HG02610 (cell line): ENCODE measurements at regions not wholly inside any gene's neighbourhood (a gene's known extent, or its start where the extent isn't known, plus 50 kb on each side); places are given as distances from the start of the nearest gene placed in this dataset.
"Not testable (repeated sequence)": the region's sequence is repeated elsewhere in the genome, so short reads cannot be mapped to it uniquely, and the experiment has no call there.

ENCODE experiments used
- ATAC-seq: cut with Tn5 transposase; IDR thresholded peaks from one replicate; pipeline ENCODE4 v1.9.1; 2021; ENCODE audit warnings: mild to moderate bottlenecking, moderate library complexity; ENCODE audit not compliant: unreplicated experiment

DNA sequence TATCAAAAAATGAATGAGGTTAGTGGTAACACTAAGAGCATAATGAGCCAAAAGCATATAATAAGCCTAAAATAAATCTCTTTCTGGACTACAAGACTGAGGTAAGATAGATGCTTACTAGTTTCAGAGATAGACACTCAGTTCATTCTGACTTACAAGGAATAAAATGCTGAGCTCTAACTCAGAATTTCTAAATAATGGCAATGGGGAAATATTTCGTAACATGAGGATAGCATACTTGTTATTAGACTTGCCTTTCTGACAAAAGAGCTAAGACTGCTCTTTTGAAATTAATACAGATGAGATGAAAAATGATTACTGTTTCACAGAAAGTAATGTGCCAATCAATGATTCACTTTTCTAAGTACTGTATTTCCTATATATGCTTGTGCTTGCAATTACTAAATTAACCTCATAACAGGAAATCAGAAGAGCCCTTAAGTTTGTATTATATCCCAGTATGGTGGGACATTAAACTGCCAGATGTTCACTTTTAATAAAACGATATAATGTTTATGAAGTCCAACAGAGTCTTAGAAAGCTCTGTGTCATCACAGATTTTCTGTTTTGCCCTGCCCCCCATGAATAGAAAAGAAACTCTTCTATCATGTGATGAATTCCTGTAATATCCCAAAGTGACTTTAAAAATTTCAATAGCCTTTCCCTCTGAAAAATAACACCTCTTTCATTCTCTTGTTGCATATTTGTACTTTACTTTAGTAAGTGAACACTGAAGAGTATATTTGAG, 2771.0 kb upstream of the PCDH20 start:
- no peak for ATAC-seq

GRCh38 chr13:64186071-64186470, 2770.4 kb upstream of the PCDH20 start:
- no peak for ATAC-seq

DNA sequence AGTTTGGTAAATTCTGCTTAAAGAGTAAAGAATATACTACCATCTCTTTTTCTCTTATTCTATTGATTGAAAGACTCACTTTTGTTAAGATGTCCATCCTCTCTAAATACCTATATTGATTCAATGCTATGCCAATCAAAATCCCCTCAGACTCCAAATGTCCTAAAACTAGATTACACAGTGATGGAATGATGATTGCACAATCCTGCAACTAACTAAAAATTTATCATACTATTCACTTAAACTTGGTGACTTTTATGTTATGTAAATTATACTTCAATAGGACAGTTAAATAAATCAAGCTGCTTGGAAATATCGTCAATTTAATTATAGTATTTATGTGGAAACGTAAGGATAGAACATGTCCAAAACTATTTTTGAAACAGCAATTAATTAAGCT, 2765.1 kb upstream of the PCDH20 start:
- no peak for ATAC-seq

GRCh38 chr13:64165826-64166225, 2750.2 kb upstream of the PCDH20 start:
- ATAC-seq = no peak

DNA sequence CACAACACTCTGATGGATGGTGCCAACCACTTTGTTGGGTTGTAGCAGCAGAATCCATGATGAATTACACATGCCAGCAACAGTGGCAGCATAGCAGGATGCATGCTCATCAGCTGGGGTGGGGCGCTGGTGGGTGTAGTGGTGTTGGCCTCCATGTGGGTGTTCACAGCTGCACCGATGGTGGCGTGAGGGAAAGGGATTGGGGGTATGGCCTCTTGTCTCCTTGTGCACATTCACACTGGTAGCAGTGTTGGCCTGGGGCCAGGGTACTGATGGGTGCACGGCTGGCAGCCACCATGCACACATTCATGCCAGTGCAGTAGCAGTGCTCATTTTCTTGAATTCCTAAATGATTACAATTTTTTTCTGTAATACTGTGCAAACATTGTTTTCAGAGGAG, 2748.8 kb upstream of the PCDH20 start:
- ATAC-seq = no peak

DNA sequence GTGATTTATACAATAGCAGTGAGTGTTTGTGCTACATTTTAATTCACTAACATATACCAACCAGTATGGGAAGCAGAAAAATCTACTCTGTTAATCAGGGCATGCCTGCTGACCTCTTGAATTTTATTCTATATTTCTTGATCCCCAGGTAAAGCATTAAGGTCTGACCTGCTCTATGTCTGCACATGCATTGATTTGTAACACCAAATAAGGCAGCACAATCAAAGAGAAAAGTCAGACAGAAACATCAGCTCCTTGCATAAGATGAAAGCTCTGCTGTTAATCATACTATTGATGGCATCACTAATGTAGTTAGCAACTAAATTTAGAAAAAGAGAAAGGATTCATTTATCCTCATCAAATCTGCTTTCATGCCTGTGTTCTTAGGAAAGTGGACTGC, 2744.8 kb upstream of the PCDH20 start:
- ATAC-seq = no peak

DNA sequence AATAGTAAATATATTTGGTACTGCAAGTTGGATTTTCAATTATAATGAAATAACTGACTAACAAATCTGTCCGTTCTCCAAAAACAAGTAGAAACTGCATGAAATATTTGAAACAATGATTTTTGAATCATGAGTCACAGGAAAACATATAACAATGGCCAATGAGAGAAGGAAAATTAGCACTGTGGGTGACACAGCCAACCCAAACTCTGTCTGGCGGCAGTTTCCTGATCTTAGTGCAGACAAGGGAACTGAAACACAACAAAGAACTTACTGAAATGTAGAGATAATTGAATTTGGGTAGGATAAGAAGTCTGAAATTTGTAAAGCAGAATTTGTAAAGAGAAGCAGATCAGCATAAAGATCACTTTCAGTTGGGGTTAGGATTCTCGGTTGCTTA, 2743.3 kb upstream of the PCDH20 start:
- ATAC-seq = no peak

DNA sequence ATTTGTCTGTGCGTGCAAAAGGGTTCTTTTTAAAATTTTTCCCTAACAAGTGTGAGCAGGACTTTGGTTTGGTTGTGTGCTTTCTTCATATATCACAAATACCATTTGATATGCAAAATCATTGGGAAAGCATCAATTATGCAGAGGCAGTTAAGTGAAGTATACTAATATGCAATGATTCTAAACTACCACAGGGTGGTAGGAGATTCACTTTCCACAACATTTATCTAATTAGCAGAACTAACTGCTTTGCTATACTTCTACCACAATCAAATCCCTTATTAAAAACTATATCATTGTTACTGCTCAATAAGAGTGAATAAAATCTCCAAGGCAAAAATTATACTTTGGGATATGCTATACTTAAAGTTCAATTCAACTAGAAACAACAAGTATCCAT, 2738.9 kb upstream of the PCDH20 start:
- ATAC-seq = no peak

DNA sequence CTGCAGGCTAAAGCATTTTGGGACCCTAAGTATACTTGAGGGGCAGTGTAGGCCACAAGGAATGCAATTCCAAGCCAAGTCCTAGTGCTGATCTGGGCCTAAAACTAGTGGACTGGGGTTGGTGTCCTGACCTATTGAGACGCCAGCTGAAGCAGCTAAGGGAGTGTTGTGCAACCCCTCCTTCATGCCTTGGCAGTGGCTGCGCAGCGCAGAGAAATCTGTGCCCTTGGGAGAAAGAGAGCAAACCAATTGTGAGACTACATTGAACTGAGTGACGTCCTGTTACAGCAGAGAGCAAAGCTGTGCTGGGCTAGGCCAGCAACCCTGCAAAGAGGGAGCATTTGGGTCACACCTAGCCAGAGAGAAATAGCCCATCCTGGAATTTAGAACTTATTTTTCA, 2715.0 kb upstream of the PCDH20 start:
- ATAC-seq = no peak

DNA sequence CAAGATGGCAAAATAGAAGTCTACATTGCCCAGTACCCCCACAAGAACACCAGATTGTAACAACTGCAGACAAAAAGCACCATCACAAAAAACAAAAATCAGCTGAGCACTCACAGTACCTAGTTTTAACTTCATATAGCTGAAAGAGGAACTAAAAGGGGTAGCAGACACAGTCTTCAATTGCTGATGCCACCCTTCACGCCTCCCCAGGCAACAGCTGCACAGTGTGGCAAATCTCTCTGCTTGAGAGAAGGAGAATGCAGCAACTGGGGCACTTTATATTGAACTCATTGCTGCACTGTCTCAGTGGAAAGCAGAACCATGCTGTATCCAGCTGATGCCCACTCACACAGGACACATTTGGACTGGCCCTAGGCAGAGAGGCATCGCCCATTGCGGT, 2714.5 kb upstream of the PCDH20 start:
- no peak for ATAC-seq

DNA sequence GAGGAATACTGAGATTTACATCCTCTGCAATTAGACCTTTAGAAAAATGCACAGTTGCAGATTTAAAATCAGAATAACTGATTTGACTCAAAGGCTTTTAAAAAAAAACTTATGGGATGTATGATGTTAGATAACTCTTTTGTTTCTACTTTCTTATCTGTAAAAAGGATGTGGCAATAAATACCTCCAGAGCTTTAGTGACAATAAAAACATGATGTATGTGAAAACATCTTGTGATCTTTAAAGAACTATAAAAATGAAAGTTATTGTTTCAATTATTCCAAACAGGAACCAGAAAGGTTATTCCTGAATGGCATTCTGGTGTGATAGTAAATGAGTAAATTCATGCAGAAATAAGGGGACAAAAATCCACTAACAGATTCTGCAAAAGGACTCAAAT, 2712.2 kb upstream of the PCDH20 start:
- no peak for ATAC-seq

- ATAC-seq = no peak
Measured at GRCh38 chr13:64127192-64127591, 2711.5 kb upstream of the PCDH20 start.

- ATAC-seq = not testable (repeated sequence)
Measured at GRCh38 chr13:64121023-64121709, 2705.5 kb upstream of the PCDH20 start.

DNA sequence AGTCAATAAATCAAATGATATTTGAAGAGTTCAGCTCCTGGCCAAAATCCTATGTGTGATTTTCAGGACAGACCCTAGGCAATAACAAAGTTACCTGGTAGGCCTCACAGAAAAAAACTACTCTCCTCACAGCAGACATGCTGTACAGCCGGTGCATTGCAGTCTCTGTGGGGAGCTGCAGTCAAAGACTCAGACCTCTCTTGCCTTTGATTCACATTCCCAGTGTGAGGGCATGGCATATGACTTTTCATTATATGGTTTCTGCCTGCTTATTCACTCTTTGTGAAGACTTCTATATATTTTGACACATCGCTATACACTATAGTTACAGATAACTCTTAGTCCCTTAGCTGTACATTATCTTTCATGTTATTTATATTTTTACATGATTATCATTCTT, 2684.3 kb upstream of the PCDH20 start:
- ATAC-seq = no peak

DNA sequence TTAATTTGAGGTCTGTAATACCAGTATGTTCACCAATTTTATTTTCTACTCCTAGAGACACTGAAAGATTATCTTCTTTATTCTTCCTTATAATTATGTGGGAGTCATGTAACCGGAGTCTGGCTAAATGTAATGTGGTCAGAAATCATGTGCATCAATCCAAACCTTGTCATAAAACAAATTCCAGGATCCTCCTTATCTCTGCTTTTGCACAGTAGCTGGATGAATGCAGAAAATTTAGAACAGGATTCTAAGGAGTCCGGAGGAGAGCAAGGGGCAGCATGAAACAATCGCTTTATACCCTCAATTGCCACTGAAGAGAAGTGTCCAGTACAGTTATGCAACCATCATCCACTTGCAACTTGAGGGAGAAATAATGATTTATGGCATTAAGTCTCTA, 2674.7 kb upstream of the PCDH20 start:
- ATAC-seq = no peak

- no peak for ATAC-seq
Measured at GRCh38 chr13:64088491-64088890, 2672.8 kb upstream of the PCDH20 start.

DNA sequence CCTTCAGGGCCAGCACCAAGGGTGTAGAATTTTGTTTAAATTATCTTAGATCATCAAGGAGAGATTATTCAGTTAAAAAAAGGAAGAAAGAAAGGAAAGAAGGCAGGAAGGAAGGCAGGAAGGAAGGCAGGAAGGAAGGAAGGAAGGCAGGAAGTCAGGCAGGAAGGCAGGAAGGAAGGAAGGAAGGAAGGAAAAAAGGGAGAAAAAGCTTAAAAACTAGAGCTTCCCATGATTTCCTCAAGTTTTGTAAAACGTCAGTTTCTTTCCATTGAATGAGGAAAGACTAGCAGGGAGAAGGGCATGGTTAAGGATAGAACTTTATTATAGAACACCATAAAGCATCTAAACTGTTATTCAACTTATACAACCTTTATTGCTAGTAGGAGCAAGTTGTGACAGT, 2672.0 kb upstream of the PCDH20 start:
- no peak for ATAC-seq

GRCh38 chr13:64083811-64084210, 2668.2 kb upstream of the PCDH20 start:
- no peak for ATAC-seq

DNA sequence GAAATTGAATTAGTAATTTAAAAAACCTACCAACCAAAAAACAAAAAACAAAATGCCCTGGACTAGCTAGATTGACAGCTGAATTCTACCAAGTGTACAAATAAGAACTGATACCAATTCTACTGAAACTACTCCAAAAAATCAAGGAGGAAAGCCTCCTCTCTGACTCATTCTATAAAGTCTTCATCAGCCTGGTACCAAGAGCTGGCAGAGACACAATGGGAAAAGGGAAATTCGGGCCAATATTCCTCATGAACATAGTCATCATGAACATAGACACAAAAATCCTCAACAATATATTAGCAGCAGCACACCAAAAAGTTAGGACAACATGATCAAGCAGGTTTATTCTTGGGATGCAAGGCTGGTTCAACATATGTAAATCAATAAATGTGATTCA, 2667.7 kb upstream of the PCDH20 start:
- ATAC-seq = no peak

DNA sequence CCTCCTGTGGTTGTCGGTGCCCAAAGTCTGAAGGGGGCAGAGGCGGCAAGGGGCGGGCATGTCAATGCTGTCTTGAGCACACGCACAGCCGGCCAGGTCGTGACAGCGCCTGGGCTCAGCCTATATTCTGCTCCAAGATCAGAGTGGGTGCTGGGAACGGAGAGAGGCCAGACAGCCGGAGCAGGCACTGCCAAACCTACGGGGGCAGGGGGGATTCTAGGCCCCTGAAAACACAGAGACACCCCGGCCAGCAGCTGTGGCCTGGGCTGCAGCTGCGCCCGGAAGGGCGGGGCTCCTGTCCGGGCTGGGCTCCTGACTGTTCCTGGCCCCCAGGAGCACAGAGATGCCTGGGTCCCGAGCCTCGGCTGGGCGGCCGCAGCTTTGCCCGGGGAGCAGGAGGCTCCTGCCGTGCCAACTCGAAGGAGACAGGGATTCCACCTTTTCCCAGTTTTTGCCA, 2662.9 kb upstream of the PCDH20 start:
- no peak for ATAC-seq

GRCh38 chr13:64078025-64078424, 2662.4 kb upstream of the PCDH20 start:
- no peak for ATAC-seq

DNA sequence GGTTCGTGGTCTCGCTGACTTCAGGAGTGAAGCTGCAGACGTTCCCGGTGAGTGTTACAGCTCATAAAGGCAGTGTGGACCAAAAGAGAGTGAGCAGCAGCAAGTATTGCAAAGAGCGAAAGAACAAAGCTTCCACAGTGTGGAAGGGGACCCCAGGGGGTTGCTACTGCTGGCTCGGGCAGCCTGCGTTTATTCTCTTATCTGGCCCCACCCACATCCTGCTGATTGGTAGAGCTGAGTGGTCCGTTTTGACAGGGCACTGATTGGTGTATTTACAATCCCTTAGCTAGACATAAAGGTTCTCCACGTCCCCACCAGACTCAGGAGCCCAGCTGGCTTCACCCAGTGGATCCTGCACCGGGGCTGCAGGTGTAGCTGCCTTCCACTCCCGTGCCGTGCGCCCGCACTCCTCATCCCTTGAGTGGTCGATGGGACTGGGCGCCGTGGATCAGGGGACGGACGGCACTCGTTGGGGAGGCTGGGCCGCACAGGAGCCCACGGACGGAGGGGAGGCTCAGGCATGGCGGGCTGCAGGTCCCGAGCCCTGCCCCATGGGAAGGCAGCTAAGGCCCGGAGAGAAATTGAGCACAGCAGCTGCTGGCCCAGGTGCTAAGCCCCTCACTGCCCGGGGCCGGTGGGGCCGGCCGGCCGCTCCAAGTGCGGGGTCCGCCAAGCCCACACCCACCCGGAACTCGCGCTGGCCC, 2661.6 kb upstream of the PCDH20 start:
- ATAC-seq = not testable (repeated sequence)
